Endothelial cell (in vitro differentiated cells): ENCODE measurements at regions not wholly inside any gene's neighbourhood (a gene's known extent, or its start where the extent isn't known, plus 50 kb on each side); places are given as distances from the start of the nearest gene placed in this dataset.

Experiments used
- DNase-seq: peaks from one replicate; pipeline ENCODE4 v3.0.0; 2021; ENCODE audit warnings: low spot score
- H3K27ac Mint-ChIP-seq: one replicate; pipeline ENCODE4 v1.8.0; 2021; ENCODE audit warnings: mixed read lengths, inconsistent platforms; ENCODE audit not compliant: unreplicated experiment
- H3K27me3 Mint-ChIP-seq: one replicate; pipeline ENCODE4 v1.8.0; 2021; ENCODE audit warnings: mild to moderate bottlenecking, moderate library complexity, mixed read lengths, inconsistent platforms; ENCODE audit not compliant: unreplicated experiment
- H3K36me3 Mint-ChIP-seq: one replicate; pipeline ENCODE4 v1.8.0; 2021; ENCODE audit warnings: mild to moderate bottlenecking, low read depth, mixed read lengths, inconsistent platforms; ENCODE audit not compliant: unreplicated experiment
- H3K4me1 Mint-ChIP-seq: one replicate; pipeline ENCODE4 v1.8.0; 2021; ENCODE audit warnings: mild to moderate bottlenecking, mixed read lengths, inconsistent platforms; ENCODE audit not compliant: unreplicated experiment
- H3K4me3 Mint-ChIP-seq: one replicate; pipeline ENCODE4 v1.8.0; 2021; ENCODE audit warnings: mild to moderate bottlenecking, mixed read lengths, inconsistent platforms; ENCODE audit not compliant: unreplicated experiment
- H3K9me3 Mint-ChIP-seq: one replicate; pipeline ENCODE4 v1.8.0; 2021; ENCODE audit warnings: mixed read lengths, inconsistent platforms; ENCODE audit not compliant: unreplicated experiment
- CTCF ChIP-seq: fragments of 200-600 bp; sonication (generic); IDR thresholded peaks from one replicate; pipeline ENCODE4 v1.5.0; 2021; ENCODE audit warnings: antibody characterized with exemption; ENCODE audit not compliant: unreplicated experiment

GRCh38 chr10:45063591-45064231 lies 63.0 kb downstream of the ZNF22 start:
- Mint-ChIP-seq H3K9me3 (no peaks in the 10 kb centered on the region), H3K4me3 (no peak overlapping the region), H3K4me1 (peaks cover 10% of the 10 kb centered on the region), H3K36me3 (peaks cover 2% of the 10 kb centered on the region), H3K27ac (no peak overlapping the region), H3K27me3 (peaks cover 6% of the 10 kb centered on the region)
- TF ChIP-seq CTCF, result no peak
- no peak for DNase-seq

GRCh38 chr10:45064998-45065397 lies 64.3 kb downstream of the ZNF22 start:
- DNase-seq, result no peak
- Mint-ChIP-seq H3K27me3 (peaks cover 6% of the 10 kb centered on the region), H3K36me3 (peaks cover 2% of the 10 kb centered on the region), H3K4me3 (no peak overlapping the region), H3K4me1 (peaks cover 1% of the 10 kb centered on the region), H3K9me3 (no peaks in the 10 kb centered on the region), H3K27ac (no peak overlapping the region)
- TF ChIP-seq CTCF, result no peak

- H3K27me3 Mint-ChIP-seq, result peaks cover 2% of the 10 kb centered on the region
- peaks cover 9% of the 10 kb centered on the region for H3K36me3 Mint-ChIP-seq
- H3K27ac Mint-ChIP-seq, result no peak overlapping the region
- no peak overlapping the region for H3K4me3 Mint-ChIP-seq
- peaks cover 6% of the 10 kb centered on the region for H3K4me1 Mint-ChIP-seq
- no peak for TF ChIP-seq CTCF
- peaks cover 4% of the 10 kb centered on the region for H3K9me3 Mint-ChIP-seq
- no peak for DNase-seq
These were observed 70.5 kb downstream of the ZNF22 start for GRCh38 chr10:45071043-45071813.

- DNase-seq, result no peak
- H3K9me3 Mint-ChIP-seq, result peaks cover 4% of the 10 kb centered on the region
- H3K4me1 Mint-ChIP-seq, result peaks cover 13% of the 10 kb centered on the region
- peaks cover 9% of the 10 kb centered on the region for H3K36me3 Mint-ChIP-seq
- no peak overlapping the region for H3K4me3 Mint-ChIP-seq
- H3K27me3 Mint-ChIP-seq, result peaks cover 2% of the 10 kb centered on the region
- TF ChIP-seq CTCF, result no peak
- no peak overlapping the region for H3K27ac Mint-ChIP-seq
These were observed 74.5 kb downstream of the ZNF22 start for GRCh38 chr10:45075216-45075615.

- H3K36me3 Mint-ChIP-seq, result peaks cover 2% of the 10 kb centered on the region
- H3K27ac Mint-ChIP-seq, result no peak overlapping the region
- H3K27me3 Mint-ChIP-seq, result peaks cover 2% of the 10 kb centered on the region
- peaks cover 13% of the 10 kb centered on the region for H3K4me1 Mint-ChIP-seq
- no peak for TF ChIP-seq CTCF
- H3K9me3 Mint-ChIP-seq, result peaks cover 2% of the 10 kb centered on the region
- H3K4me3 Mint-ChIP-seq, result no peak overlapping the region
- no peak for DNase-seq
These were observed 75.2 kb downstream of the ZNF22 start for GRCh38 chr10:45075826-45076380.
